ENCODE measurements at regions not wholly inside any gene's neighbourhood (a gene's known extent, or its start where the extent isn't known, plus 50 kb on each side); places are given as distances from the start of the nearest gene placed in this dataset.

- DNase-seq (ENCODE audit: extremely low read depth in 1 of 2, low read depth in 1 of 2) = no peak
These were observed 182.6 kb downstream of the MRPL39 start for GRCh38 chr21:25424634-25425033.

DNA sequence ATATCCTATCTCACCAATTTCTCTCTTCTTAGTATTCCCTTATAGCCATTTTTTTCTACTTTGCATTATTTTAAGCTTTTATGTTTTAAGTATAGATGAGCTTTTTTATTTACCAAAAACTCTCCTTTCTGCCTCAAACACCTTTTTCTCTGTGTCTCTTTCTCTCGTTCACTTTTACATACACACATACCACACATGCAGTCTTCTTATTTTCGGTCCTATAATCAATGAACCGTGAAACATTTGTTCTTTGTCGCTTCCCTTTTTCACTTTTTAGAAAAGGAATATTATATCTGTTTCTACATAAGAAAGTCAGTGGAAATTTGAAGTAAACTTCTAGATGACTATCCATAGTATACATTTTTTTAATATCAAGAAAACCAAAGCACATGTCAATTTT lies 183.2 kb downstream of the MRPL39 start:
- no peak for DNase-seq (ENCODE audit: extremely low read depth in 1 of 2, low read depth in 1 of 2)

DNA sequence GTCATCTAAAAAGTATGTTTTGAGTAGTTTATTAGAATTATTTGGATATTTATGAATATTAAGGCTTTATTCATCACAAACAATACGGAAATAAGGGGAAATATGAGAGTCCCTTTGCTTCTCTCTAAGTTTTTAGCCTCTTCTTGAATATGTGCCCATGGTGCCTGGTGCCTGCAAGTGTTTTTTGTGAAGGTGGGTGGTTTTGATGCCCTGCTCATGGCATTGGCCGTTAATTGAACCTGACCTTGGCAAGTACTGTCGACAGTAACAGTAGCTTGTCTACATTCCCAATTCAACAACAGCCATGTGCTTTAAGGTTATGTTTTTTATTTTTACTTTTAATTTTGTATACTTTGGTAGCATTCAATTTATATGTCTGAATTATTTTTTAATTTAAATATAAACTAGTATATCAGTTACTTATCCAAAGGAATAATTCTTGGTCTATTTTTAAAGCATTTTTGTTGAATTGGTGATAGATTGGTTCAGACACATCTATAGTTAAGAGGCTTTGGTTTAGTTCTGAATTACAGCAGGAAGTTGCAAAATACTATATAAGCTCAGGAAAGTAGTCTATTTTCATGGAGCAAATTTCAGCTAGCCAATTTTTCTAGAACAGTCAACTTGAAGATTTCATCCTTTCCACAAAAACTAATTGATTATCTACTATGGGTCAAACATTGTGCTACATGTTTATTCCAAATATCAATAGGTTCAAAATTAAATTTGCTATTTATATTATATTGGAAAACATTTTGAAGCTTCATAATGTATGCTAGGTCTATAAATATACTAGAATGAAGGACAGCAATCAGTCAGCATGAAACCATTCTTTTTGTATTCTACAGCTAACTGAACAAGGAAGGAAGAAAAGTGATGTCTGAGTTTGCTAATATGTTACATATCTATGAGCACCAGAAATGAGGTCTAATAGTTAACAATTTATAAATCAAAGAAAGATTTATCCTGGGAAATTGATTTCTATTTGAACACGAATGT lies 184.4 kb downstream of the MRPL39 start:
- DNase-seq (ENCODE audit: extremely low read depth in 1 of 2, low read depth in 1 of 2) = no peak

DNA sequence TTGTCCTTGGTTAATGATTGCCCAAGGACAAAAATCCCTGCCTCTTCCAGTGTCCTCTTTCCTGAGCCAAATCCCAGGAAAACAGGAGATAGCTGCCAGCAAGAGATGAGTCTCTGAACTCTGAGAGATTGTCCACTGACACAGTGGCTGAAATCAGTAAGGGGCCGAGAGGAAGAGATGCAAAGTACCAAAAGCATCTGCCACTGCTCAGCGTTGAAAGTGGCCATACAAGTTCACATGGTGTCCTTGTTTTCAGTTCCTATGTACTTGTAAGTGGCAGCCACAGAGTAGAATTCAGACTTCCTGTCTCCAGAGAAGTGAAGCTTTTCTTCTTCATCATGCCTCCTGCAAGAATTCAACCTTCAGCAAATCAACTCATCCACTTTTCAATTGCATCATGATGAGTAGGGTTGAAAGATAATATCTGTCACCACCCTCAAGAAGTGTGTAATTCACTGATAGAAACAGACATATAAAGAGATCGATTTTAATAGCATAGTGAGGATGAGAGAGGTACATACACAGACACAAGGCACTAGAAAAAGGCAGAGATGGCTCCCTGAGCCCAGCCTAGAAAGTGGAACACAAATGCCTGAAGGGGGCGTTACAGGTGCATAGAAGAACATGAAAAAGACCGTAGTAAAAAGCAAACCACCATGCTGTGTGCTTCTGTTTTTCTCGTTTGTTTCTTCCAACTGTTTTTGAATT lies 185.8 kb downstream of the MRPL39 start:
- peak; percentile 10 to 58 for DNase-seq (ENCODE audit: extremely low read depth in 1 of 2, low read depth in 1 of 2)

DNA sequence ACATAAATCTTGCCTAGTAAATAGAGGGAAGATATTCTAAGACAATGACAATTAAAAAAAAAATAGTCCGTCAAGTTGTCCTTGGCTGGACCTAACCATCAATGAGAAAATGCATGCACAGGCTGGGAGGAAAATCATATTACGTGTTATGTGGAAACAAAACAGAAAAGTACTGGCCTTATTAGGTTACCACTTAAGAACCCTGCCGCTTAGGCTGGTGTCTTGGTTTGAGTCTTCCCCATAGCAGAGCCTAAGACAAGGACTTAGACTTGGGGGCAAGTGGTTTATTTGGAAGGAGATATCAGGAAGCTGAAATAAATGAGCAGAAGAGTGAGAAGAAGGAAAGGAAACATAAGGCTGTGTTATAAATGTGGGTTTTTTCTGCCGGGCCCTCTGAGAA lies 186.4 kb downstream of the MRPL39 start:
- no peak for DNase-seq (ENCODE audit: extremely low read depth in 1 of 2, low read depth in 1 of 2)

- DNase-seq (ENCODE audit: extremely low read depth in 1 of 2, low read depth in 1 of 2) = no peak
These were observed 190.6 kb downstream of the MRPL39 start for GRCh38 chr21:25416669-25417068.

DNA sequence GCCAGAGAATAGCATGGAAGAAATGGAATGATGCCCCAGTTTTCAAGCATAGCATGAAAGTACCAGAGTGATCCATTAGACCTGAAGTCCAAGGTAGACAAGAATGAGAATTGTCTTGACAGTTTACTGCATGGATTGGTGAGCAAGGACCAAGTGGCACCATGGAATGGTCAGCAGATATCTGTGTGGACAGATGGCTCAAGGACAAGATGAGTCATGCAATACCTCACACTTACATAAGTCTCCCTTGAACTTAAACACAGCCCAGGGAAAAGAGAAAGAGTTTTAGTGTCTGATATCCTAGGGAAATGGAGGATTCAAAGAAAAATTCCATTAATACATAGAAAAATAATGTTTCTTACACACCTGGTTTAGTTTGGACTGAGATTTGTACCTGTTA lies 195.2 kb downstream of the MRPL39 start:
- DNase-seq (ENCODE audit: extremely low read depth in 1 of 2, low read depth in 1 of 2) = no peak

- DNase-seq (ENCODE audit: extremely low read depth in 1 of 2, low read depth in 1 of 2) = no peak
These were observed 197.3 kb downstream of the MRPL39 start for GRCh38 chr21:25409978-25410377.

DNA sequence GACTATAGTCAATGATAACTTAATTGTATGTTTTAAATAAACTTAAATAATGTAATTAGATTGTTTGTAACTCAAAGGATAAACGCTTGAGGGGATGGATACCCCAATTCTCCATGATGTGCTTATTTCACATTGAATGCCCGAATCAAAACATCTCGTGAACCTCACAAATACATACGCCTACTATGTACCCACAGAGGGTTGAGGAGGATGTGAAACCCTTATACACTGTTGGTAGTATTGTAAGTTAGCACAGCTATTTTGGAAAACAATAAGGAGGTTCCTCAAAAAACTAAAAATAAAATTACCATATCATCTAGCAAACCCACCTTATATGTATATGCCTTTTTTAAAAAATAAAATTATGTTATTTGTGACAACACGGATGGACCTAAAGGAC lies 198.6 kb downstream of the MRPL39 start:
- no peak for DNase-seq (ENCODE audit: extremely low read depth in 1 of 2, low read depth in 1 of 2)

DNA sequence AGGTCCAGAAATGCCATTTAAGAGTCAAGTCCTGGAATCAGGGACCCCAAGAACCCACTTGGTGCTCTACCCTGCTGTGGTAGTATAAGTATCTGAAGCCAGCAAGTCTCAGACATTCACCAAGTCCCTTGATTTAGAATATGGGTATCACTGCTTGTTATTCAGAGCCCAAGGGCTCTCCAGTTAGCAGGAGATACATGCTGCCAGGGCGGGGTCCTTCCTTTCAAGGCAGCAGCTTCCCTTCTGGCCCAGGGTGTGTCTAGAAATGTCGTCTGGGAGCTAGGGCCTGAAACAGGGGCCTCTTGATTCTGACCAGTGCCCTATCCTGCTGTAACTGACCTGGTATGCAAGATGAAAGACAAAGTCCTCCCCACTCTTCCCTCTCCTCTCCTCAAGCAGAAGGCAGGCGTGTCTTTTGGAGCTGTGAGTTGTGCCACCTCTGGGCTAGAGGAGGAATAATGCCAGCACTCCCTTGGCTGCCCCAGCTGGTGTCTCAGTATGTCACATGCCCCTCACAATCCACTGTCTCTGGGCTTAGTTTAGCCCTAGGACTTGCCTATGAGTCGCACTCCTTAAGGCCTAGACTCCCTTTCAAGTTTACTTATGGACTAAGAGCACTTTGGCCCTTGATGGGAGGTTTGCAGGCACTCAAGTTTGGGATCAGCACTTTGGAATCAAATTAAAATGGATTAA lies 200.2 kb downstream of the MRPL39 start:
- DNase-seq (ENCODE audit: extremely low read depth in 1 of 2, low read depth in 1 of 2) = no peak

- no peak for DNase-seq (ENCODE audit: extremely low read depth in 1 of 2, low read depth in 1 of 2)
These were observed 201.3 kb downstream of the MRPL39 start for GRCh38 chr21:25405984-25406383.

- DNase-seq (ENCODE audit: extremely low read depth in 1 of 2, low read depth in 1 of 2) = peak; percentile 15 to 37
These were observed 204.9 kb downstream of the MRPL39 start for GRCh38 chr21:25402134-25402961.

- DNase-seq (ENCODE audit: extremely low read depth in 1 of 2, low read depth in 1 of 2) = no peak
These were observed 206.9 kb downstream of the MRPL39 start for GRCh38 chr21:25400427-25400826.

DNA sequence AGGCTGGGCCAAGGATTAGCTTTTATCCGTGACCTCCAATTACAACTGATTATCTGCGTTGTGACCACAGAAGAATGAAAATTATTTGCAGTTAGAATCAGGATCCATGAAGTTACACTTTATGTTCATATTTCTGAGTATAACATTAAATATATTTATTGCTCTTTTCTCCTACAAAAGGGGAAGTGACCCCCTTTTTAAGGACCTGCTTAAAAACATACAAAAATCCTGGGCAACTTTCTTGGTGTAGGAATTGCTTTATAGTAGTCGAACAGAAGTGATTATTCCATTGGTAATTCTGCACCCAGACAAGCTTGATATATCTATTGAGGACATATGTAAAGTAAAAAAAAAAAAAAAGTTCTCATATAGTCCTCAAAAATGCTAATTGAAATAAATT lies 208.7 kb downstream of the MRPL39 start:
- no peak for DNase-seq (ENCODE audit: extremely low read depth in 1 of 2, low read depth in 1 of 2)

DNA sequence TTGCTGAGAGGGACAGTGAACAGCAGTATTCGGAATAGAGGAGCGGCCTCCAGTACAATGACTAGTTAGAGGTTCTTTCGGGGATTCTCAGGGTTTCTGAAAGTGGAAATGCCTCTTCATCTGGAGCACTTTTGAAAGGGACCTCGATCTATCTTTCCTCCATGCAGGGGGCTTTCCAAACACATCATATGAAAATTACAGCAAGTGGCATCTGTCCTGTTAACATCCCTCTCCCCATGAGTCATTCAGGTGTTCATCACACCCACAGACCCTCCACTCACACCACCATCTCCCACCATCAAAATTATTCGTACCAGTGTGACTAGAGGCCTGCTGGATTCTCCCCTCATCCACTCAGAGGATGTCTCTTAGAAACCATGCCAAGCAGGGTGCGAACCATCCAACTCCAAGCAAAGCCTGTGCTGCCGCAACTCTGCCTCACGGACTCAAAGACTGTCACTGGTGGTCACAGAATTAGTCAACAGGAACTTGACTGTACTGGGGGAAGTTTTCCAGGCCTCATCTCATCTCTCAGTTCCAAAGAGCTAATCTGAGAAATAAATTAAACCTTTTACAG lies 211.1 kb downstream of the MRPL39 start:
- peak; percentile 53 to 81 for DNase-seq (ENCODE audit: extremely low read depth in 1 of 2, low read depth in 1 of 2)

DNA sequence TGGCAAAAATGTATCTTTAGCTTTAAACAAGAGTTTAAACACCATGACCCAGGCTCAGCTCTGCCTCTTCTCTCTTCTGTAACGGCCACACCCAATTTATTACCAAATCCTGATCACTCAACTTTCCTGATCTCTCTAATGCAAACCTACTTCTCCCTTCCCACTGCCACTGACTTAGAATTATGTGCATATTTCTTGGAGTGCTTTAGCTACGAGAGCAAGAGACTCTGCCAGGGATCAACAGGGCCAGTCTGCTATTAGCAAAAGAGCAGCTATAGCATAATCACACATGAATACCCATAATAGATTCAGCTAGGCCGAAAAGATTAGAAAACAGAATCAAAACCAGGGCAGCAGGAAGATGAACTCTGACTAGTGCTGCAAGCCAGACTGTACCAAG lies 215.5 kb downstream of the MRPL39 start:
- DNase-seq (ENCODE audit: extremely low read depth in 1 of 2, low read depth in 1 of 2) = no peak

- DNase-seq (ENCODE audit: extremely low read depth in 1 of 2, low read depth in 1 of 2) = no peak
These were observed 216.6 kb downstream of the MRPL39 start for GRCh38 chr21:25390701-25391100.

GRCh38 chr21:25387665-25388064 lies 219.6 kb downstream of the MRPL39 start:
- DNase-seq (ENCODE audit: extremely low read depth in 1 of 2, low read depth in 1 of 2) = no peak

- no peak for DNase-seq (ENCODE audit: extremely low read depth in 1 of 2, low read depth in 1 of 2)
These were observed 221.3 kb downstream of the MRPL39 start for GRCh38 chr21:25385911-25386474.

DNA sequence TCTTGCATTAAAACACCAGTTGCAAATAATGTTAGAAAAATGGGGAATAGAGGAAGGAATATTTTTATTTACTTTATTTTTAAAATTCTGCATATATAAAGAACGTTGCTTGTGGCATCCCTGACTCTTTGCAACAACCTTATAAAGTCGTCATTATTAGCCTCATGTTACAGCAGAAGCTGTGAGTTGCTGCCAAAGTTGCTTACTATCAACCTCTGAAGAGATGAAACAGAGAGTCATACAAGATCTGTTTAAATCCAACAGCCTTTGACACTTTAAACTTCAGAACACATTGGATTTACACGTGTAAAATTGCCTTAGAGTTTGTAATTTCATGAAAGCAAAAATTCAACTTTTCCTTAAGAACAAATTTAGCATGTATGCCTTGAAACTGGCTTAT lies 221.9 kb downstream of the MRPL39 start:
- no peak for DNase-seq (ENCODE audit: extremely low read depth in 1 of 2, low read depth in 1 of 2)

All from stimulated activated CD8-positive, alpha-beta memory T cell treated with anti-CD3 and anti-CD28 coated beads, Interleukin-7, amount 100 ng/mL, for 48 hours (primary cell).